HG03066 (cell line): ENCODE measurements at regions not wholly inside any gene's neighbourhood (a gene's known extent, or its start where the extent isn't known, plus 50 kb on each side); places are given as distances from the start of the nearest gene placed in this dataset.

Experiments used
- ATAC-seq: cut with Tn5 transposase; IDR thresholded peaks from one replicate; pipeline ENCODE4 v1.9.1; 2021; ENCODE audit warnings: low read depth; ENCODE audit not compliant: unreplicated experiment

DNA sequence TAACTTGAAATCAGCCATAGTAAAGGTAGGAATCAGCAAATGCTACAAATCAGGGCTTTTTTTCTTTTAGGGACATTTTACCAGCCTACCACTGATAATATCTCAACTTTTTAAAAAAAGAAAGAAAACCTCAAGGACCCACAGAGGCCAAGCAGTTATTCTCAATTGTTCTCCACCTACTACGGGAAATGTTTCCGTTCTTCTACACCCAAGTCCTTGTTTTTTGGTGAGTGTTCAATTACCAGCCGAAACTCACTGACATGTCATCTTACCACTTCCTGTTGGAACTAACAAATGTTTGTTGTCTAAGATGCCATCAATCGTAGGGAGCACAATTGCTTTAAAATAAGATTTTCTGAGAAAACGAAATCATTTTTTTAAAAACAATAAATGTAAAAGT is 50.2 kb upstream of the CDK1 start:
- ATAC-seq: no peak

DNA sequence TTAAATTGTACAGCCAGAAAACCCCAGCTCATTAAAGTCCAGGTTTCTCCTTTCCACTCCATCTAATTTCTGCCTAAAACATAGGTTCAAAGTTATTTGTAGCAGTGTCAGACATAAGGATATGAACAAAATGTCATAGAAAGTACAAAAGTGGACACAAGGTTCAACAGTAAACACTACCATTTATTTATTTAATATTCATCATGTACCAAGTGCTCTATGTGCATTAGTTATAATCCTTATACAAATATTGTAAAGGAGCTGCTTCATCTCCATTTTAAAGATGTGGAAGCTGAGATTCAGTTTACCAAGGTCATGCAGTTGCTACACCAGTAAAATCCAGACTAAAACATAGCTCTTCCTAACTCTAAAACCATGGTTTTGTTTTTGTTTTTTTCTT is 52.0 kb upstream of the CDK1 start:
- ATAC-seq: no peak

DNA sequence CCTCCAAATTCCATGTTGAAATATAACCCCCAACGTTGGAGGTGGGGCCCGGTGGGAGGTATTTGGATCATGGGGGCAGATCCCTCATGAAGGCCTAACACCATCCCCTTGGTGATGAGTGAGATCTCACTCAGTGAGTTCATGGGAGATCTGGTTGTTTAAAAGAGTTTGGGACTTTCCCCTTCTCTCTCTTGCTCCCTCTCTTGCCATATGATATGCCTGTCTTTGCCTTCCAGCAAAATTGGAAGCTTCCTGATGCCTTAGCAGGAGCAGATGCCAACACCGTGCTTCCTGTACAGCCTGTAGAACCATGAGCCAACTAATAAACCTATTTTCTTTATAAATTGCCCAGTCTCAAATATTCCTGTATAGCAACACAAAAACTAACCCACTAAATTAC is 55.7 kb upstream of the CDK1 start:
- no peak for ATAC-seq

DNA sequence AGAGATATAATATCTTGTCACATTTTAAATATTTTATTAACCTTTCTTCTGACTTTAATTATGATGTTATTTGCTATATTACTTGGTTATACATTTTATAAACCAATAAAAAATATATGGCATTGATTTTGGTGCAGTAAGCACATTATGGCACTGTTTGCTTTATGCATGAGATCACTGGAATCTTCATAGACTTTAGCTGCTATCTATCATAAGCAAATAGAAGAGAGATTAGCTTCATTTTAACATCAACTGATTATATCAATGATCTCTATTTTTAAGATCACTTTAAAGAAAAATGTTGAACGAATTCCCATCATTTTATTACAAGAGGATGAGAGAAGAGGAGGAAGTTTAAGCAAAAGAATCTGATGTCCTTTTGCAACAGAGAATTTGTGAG is 58.6 kb upstream of the CDK1 start:
- no peak for ATAC-seq

DNA sequence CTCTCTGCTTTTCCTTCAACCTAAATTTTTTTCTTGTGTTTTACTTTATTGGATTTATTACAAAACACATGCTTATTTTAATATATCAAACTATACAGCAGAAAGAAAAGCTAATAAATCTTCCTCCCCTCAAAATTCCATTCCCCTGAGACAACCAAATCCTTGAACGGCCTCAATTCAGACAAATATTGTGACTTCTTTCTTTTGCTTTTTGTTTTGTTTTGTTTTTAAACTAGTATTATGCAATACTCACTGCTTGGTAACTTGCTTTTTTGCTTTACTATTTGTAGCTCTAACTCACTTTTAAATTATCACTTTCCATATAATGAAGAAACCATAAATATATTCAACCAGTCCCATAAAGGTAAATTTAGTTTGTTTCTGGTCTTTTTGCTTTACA is 59.4 kb upstream of the CDK1 start:
- ATAC-seq: no peak

DNA sequence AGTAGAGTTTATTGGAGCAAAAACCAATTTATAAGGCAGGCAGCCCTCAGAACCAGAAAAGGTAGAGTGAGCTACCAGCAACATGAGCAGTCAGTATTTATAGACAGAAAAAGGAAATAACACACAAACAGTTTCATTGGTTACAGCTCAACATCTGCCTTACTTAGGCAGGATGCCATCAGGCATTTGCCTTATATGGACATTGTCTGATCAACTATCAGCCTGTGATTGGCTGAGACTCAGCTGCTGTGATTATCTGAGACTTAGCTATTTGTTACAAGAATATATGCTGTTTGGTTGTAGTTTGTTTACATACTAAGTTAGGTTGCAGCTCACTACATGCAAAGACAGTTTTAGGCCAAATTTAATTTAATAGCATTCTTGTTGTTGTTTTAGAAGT is 60.4 kb upstream of the CDK1 start:
- peak; percentile 71 for ATAC-seq

DNA sequence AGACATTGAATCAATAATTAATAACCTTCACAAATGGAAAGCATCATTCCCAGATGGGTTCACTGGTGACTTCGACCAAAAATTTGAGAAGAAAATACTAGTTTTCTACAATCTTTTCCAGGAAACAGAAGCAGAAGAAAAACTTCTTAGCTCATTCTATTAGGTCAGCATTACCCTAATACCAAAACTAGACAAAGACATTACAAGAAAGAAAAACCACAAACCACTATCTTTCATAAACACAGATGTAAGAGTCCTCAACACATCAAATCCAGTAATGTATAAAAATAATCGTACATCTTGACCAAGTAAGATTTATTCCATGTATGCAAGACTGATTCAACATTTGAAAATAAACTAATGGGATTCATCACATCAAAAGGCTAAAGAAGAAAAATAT is 64.0 kb upstream of the CDK1 start:
- no peak for ATAC-seq

DNA sequence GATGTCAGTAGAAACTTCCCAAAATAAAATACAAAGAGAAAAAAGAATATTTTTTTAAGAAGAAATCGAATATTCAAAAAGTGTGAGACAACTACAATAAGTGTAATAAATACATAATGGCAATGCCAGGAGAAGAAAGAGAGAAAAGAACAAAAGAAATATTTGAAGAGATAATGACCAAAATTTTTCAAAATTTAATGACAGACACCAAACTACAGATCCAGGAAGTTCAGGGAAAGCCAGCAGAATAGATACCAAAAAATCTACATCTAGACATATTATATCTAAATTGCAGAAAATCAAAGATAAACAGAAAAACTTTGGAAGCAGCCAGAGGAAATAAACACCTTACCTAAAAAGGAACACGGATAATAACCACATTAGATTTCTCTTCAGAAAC is 66.8 kb upstream of the CDK1 start:
- ATAC-seq: no peak

DNA sequence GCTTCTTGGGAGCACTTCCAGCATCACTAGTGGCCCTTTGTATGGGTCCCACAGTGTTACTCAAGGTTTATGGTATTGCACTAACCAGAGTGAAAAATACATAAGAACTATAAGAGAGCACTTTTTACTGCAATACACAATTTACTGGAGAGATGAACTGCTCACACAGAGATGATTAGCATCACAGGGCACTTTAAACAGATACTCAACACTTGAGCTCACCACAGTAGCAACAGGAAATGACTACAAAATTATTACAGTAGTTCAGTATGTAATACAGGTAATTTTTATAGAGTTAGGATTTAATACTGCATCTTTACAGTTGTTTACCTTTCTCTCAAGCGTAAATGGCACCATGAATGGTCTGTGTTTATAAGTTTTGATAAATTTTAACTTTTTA is 68.2 kb upstream of the CDK1 start:
- ATAC-seq: no peak

DNA sequence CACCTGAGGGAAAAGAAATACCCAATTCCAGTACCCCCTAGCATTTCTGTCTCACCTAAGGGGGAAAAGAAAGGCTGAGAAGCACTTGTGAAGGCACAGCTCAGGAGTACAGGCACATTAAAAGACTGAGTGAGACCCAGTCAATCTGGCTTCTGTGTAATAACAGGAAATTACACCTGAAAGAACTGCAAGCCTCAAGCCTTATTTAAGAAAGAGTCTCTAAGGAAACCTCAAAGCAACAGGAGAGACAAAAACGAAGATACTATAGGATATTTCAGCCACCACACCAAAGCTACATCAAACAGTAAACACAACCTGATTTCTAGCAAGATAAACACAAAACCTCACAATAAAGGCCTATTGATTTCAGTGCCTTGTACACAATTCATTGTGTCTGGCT is 69.6 kb upstream of the CDK1 start:
- ATAC-seq: no peak

DNA sequence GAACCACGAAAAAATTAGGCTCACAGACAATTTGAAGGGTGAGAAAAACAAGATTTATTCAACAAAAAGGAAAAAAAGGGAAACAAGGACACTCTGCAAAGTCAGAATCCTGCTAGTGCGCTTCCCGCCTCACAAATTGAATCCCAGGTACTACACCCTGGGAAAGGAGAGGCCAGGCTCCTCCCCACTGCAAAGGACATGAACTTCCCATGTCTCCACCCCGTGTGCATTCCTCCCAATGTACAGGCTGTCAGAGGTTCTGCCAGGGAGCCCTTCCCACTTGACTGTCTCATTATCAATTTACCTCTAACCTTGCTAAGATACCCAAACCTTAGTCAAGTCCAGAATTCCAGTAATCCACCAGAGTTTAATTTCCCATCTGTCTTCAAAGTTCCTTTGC is 70.4 kb upstream of the CDK1 start:
- no peak for ATAC-seq

DNA sequence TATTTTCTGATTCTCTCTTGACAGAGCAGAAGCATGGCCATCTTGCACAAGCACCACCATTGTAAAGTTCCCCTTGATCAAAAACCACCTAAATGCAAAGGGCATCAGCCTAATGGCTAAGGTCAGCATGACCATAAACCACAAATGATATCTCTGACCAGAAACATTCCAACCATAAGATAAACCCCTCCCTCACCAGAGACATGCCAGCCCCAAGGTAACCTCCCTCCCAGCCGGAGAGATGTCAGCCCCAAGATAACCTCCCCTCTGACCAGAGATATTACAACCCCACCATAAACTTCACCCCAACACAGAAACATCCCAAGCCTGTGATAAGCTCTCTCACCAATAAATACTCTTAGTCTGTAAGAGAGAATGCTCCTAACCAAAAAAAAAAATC is 72.1 kb upstream of the CDK1 start:
- ATAC-seq: no peak

DNA sequence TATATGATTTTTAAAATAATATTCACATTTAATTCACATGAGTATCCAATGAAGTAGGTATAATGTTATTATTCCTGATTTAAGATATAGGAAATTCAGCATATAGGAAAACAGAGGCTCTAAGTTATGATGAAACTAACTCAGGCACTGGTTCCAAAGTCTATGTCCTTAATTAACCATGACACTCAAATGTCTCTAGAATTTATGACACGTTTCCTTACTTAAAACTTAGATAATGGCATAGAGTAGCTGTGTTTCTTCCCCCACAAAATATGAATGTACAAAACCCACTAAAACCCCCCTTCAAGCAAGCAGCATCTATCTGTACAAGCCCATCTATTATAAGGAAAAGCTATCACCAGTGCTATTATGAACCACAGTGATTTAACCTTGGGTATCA is 72.9 kb upstream of the CDK1 start:
- ATAC-seq: no peak

DNA sequence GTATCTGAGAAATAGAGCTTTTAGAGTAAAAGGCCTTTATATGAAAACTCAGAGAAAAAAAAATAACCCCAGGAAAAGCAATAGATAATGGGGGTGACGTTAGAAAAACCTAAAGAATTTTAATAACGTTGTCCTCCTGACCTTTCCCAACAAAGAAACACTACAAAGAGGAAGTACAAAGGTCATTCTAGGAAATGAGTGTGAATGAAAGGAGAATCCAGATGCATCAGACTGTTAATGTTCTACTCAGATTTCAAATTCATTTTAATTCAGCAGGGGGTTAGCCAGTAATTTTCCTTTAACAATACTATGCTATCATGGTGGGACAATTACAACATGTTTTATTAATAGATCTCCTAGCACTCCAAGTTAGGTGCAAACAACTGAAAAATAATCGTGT is 73.8 kb upstream of the CDK1 start:
- no peak for ATAC-seq

DNA sequence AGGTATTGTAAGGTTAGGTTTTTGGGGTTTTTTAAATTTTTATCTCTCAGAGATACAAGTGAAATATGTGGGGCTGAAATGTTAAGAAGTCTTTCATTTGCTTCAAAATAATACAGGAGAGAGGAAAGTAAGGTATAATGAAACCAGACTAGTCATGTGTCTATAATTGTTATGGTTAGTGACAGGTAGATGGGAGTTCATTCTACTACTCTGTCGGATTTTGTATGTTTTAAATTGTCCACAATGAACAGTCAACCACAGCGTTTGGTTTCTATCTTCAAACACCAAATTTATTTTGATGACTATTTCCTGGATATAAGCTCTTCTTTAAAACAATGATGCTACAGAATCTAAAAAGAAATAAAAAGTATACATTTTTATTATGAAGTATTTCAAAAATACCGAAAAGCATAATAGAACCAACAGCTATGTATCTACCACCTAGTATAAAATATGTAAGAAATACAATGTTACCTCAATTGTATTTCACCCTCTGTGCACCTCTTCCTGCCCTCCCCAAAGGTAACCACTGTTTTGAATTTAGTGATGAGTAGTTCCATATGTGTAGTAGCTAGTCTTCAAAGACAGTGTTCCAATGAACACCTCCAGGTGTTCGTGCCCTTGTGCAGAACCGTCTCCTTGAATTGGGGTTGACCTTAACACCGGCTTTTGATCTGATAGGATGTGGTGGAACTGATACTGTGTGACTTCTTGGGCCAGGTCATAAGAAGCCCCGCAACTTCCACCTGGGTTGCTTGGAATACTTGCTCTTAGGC is 74.8 kb upstream of the CDK1 start:
- ATAC-seq: no peak

DNA sequence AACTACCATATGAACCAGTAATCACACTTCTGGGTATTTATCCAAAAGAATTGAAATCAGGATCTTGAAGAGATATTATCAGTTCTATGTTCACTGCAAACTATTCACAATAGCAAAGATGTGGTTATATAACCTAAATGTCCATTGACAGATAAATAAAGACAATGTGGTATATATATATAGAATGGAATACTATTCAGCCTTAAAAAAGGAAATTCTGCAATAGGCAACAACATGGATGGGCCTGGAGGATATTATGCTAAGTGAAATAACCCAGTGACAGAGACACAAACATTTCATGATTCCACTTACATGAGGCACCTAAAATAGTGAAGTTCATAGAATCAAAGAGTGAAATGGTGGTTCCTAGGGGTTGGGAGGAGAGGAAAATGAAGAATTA is 90.6 kb upstream of the CDK1 start:
- ATAC-seq: no peak

DNA sequence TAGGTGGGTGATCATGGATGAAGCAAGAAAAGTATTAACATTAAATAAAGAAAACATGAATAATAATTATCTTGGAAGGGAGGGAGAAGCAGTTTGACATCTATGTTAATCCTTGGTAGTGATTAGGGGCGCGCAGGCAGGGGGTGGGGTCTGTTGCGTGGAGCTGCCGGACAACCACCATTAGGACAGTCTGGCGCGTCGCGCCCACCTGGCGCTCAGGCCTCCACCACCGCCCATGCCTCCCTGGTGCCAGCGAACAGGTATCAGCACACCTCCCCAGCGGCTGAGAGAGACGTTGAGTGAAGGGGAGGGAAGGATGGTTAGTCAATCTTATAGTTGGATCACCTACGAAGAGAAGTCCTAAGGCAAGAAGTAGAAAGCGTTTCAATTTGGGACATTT is 94.2 kb upstream of the CDK1 start:
- ATAC-seq: no peak

DNA sequence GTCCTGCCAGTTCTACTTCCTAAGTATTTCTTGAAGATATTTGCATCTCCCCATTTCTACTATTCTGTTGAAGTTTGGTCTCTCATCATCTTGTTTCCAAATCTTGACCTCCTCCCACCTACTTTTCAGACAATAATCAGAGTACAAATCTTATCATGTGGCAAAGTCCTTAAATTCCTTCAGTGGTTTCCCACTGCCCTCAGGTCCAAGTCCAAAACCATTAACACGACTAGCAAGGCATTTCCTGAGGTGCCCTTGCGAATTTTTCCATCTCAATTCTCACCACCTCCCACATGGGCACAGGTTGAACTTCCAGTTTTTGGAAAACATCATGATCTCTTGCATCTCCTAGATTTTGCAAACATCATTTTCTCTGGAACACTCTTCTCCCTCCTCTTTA is 97.2 kb upstream of the CDK1 start:
- no peak for ATAC-seq

DNA sequence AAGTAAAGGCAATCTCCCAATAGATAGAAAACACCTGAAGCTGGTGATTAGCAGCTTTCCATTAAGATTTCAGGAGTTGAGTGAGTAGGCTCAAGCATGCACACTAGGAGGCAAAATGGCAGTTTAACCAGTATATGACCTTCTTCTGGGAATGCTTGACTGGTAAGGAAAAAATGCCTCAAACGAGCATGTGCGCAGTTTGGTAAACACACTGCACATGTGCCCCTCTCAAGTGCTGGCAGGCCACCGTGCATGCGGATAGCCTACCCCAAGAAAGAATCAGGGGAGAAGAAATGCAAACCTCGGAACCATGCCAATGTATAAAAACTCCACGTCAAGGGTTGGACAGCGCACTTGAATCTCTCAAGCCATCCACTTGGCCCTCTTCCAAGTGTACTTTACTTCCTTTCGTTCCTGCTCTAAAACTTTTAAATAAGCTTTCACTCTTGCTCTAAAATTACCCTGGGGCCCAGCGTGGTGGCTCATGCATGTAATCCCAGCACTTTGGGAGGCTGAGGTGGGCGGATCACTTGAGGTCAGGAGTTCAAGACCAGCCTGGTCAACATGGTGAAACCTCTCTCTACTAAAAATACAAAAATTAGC is 98.8 kb upstream of the CDK1 start:
- ATAC-seq: no peak

DNA sequence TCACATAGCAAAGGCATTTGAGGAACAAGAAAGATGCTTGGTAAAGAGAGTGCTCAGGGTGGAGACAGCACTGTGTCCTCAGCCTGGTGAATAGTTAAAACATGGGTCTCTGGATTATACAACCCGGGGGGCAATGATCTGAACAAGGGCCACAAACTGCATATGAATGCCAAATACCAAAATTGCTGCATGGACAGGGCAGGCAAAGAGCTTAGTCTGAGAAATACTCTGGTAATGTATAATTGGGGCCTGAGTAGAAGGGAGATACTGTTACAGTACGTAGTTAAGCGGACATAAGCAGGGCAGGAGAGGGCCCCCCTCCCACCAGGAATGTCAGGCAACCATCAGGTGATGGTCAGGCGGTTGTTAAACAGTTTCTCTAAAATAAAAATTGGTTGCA is 99.3 kb upstream of the CDK1 start:
- ATAC-seq: no peak

DNA sequence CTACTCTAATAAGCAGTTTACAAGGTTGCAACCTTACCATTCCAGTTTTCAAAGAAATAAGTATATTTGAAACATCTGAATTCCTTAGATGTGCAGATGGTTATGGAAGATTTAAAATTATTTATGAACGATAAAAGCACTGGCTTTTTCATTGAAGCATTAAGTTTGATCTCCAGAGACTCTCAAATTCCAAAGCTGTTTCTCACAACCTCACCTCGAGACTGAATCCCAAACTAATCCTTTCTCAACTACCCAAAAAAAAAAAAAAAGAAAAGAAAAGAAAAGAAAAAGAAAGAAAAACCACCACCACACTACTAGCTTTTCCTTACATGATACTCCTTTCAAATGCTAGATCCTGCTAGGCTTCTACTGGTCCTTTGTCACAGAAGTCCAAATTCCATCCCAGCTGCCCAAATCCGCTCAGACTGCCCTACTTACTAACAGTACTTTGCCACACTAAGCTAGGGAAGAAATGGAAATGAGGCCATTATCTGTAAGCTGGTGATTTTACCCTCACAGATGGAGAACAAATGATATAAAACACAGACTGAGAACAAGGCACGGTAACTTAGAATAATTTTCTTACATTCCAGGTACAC is 100.6 kb upstream of the CDK1 start:
- ATAC-seq: no peak

DNA sequence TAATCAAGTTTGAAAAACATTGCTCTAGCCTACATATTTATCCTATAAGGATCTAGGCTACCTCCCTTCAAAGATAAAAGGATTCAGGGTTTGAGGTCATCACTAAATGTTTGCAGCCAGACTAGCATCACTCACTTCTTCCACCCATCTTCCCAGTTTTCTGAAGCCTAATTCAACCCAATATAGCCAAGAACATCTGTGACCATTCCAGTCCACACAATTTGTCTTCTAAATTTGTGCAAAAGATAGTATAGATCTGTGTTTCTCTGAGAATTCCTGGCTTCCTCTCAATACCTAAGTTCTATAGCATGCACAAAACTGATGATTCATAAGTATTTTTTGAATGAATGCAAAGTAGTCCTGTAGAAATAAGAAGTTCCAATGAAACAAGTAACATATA is 103.0 kb upstream of the CDK1 start:
- ATAC-seq: no peak
